T-cell (primary cell): ENCODE measurements at regions not wholly inside any gene's neighbourhood (a gene's known extent, or its start where the extent isn't known, plus 50 kb on each side); places are given as distances from the start of the nearest gene placed in this dataset.

Source experiments
- ATAC-seq, 4 experiments: fragments of 200-7000 bp in 3 of 4; fragments of 150-1000 bp in 1 of 4; cut with Tn5 transposase; replicated peaks in 1 of 4; 1 replicate in 3 of 4; 2 replicates in 1 of 4; pipeline ENCODE4 v1.10.0; 2021; ENCODE audit warnings: moderate library complexity in 3 of 4, mild to moderate bottlenecking in 2 of 4, moderate number of reproducible peaks in 1 of 4
- CTCF ChIA-PET, 2 donors: fragments of 300-600 bp; sonication (Branson Sonifier 250); formaldehyde crosslinking; loops; one replicate each; lab custom pipeline; 2022; ENCODE audit warnings: antibody characterized with exemption in 2 of 2; lab: Charles Lee
- POLR2A ChIA-PET, 2 donors: fragments of 300-600 bp; sonication (Branson Sonifier 250); formaldehyde crosslinking; loops; one replicate each; lab custom pipeline; 2022; ENCODE audit warnings: antibody characterized with exemption in 2 of 2; lab: Charles Lee
- DNase-seq, 35 experiments: peaks; one replicate each; pipeline versions ENCODE4 v3.0.0 to v3.0.0-alpha.2; 2013 to 2023
- H3K27ac ChIP-seq: one replicate; pipeline ENCODE4 v1.5.1; 2013; ENCODE audit warnings: low read length
- H3K27me3 ChIP-seq, 2 experiments: replicated peaks in 1 of 2; 1 replicate in 1 of 2; 2 replicates in 1 of 2; pipeline versions ENCODE4 v1.6.1 to v1.7.0; 2013; ENCODE audit warnings: low read length in 1 of 2, mixed read lengths in 1 of 2; ENCODE audit not compliant: control insufficient read depth in 2 of 2, insufficient read depth in 2 of 2; ENCODE audit errors: extremely low read depth in 1 of 2
- H3K36me3 ChIP-seq, 2 donors: 1 replicate in 1 of 2; 2 replicates in 1 of 2; pipeline versions ENCODE4 v1.6.1 to v1.7.0; 2013; ENCODE audit warnings: low read length in 1 of 2; ENCODE audit not compliant: control insufficient read depth in 2 of 2, insufficient read depth in 1 of 2; ENCODE audit errors: extremely low read depth in 1 of 2
- H3K4me1 ChIP-seq, 2 experiments: 1 replicate in 1 of 2; 2 replicates in 1 of 2; pipeline versions ENCODE4 v1.6.1 to v1.7.0; 2013; ENCODE audit warnings: low read length in 2 of 2, mixed read lengths in 1 of 2; ENCODE audit not compliant: insufficient read depth in 2 of 2, control insufficient read depth in 1 of 2; ENCODE audit errors: extremely low read depth in 1 of 2
- H3K4me3 ChIP-seq, 2 donors: 1 replicate in 1 of 2; 2 replicates in 1 of 2; pipeline versions ENCODE4 v1.5.1 to v1.7.0; 2013; ENCODE audit warnings: mild to moderate bottlenecking in 2 of 2, low read length in 1 of 2, moderate library complexity in 1 of 2; ENCODE audit not compliant: control insufficient read depth in 1 of 2; ENCODE audit errors: extremely low read depth in 1 of 2
- H3K9me3 ChIP-seq: 2 replicates; pipeline ENCODE4 v1.7.0; 2013
- H3K27ac Mint-ChIP-seq, 2 donors: one replicate each; pipeline ENCODE4 v1.8.0; 2020 to 2021; ENCODE audit warnings: mild to moderate bottlenecking in 2 of 2, mixed read lengths in 2 of 2
- H3K27me3 Mint-ChIP-seq, 2 donors: one replicate each; pipeline ENCODE4 v1.8.0; 2021 to 2022; ENCODE audit warnings: mixed read lengths in 2 of 2
- H3K36me3 Mint-ChIP-seq: one replicate; pipeline ENCODE4 v1.8.0; 2021; ENCODE audit warnings: mixed read lengths
- H3K4me1 Mint-ChIP-seq, 3 donors: one replicate each; pipeline ENCODE4 v1.8.0; 2020 to 2022; ENCODE audit warnings: mixed read lengths in 3 of 3, mild to moderate bottlenecking in 1 of 3
- H3K4me3 Mint-ChIP-seq, 3 donors: one replicate each; pipeline ENCODE4 v1.8.0; 2020 to 2022; ENCODE audit warnings: mild to moderate bottlenecking in 3 of 3, mixed read lengths in 3 of 3, moderate library complexity in 3 of 3
- H3K9me3 Mint-ChIP-seq, 3 donors: one replicate each; pipeline ENCODE4 v1.8.0; 2020 to 2022; ENCODE audit warnings: mixed read lengths in 3 of 3
- WGBS: methylation state at CpG from one replicate; pipeline ENCODE4 v1.1.5; 2013; ENCODE audit warnings: missing lambda C conversion rate; ENCODE audit not compliant: insufficient coverage; 5-methylcytosine and 5-hydroxymethylcytosine counted together

DNA sequence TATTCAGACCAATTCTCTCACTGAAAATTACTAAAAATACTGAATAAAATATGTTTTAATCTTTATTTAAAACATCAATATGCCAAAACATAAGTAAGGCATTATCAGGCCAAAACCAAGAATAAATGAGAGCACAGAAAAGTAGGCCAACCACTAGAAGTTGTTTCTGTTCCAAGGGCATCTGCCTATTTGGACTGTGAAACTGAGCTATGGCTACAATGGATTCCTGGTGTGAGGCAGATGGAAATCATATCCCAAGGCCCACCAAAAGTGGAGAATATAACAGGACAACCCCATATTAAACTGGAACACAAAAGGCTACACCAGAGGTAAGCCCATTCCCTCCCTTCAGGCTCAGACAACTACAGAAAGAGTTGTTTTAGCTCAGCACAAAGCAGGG, 302.8 kb upstream of the IL12A start:
- no peak for ATAC-seq
- Histone ChIP-seq H3K27ac (no peak overlapping the region), H3K27me3 (no peaks in the 10 kb centered on the region), H3K9me3 (no peaks in the 10 kb centered on the region), H3K4me1 (no peaks in the 10 kb centered on the region), H3K4me3 (no peak overlapping the region), H3K36me3 (no peaks in the 10 kb centered on the region)
- peaks cover 2 to 4% of the 10 kb centered on the region in 2 donors for H3K27me3 Mint-ChIP-seq
- H3K4me1 Mint-ChIP-seq: no peaks in the 10 kb centered on the region
- H3K4me3 Mint-ChIP-seq: no peak overlapping the region
- DNase-seq: no peak
- H3K27ac Mint-ChIP-seq: no peak overlapping the region
- H3K36me3 Mint-ChIP-seq: no peaks in the 10 kb centered on the region
- ChIA-PET CTCF (no interaction called here), POLR2A (no interaction called here)
- peaks cover 4 to 18% (median 5%) of the 10 kb centered on the region in 3 donors for H3K9me3 Mint-ChIP-seq

DNA sequence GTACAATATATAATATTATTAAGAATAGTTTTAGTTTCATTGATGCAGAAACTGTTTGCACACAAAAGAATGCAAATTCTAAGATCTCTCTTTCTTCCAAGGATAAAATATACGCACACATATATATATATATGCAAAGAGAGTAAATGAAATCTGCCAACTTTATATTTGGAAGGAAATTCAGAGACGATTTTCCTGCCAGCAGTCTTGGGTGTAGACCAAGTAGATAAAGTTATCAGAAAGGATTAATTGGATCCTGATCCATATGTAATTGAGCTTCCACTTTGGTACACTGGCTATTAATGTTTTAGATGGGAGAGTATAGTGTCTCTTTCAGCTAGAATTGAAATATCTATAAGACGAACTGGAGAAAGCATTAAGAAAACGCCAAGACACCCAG, 295.4 kb upstream of the IL12A start:
- no peak for ATAC-seq
- Histone ChIP-seq H3K27ac (no peak overlapping the region), H3K4me3 (no peak overlapping the region), H3K4me1 (no peaks in the 10 kb centered on the region), H3K9me3 (no peaks in the 10 kb centered on the region), H3K27me3 (no peaks in the 10 kb centered on the region), H3K36me3 (no peaks in the 10 kb centered on the region)
- CTCF ChIA-PET: interaction anchor here (0.5 to 0.7 kb wide), 2 partner anchors 411 to 1714 kb away, joined by 3 read pairs; no protein-coding TSS in a partner anchor
- DNase-seq: no peak
- peaks cover 0 to 5% of the 10 kb centered on the region in 2 donors for H3K27me3 Mint-ChIP-seq
- H3K4me3 Mint-ChIP-seq: no peak overlapping the region
- WGBS: no CpG with 5 or more reads among the region's 4 CpGs
- H3K4me1 Mint-ChIP-seq: no peaks in the 10 kb centered on the region
- peaks cover 5 to 16% (median 10%) of the 10 kb centered on the region in 3 donors for H3K9me3 Mint-ChIP-seq
- POLR2A ChIA-PET: no interaction called here
- H3K27ac Mint-ChIP-seq: no peak overlapping the region
- no peaks in the 10 kb centered on the region for H3K36me3 Mint-ChIP-seq

DNA sequence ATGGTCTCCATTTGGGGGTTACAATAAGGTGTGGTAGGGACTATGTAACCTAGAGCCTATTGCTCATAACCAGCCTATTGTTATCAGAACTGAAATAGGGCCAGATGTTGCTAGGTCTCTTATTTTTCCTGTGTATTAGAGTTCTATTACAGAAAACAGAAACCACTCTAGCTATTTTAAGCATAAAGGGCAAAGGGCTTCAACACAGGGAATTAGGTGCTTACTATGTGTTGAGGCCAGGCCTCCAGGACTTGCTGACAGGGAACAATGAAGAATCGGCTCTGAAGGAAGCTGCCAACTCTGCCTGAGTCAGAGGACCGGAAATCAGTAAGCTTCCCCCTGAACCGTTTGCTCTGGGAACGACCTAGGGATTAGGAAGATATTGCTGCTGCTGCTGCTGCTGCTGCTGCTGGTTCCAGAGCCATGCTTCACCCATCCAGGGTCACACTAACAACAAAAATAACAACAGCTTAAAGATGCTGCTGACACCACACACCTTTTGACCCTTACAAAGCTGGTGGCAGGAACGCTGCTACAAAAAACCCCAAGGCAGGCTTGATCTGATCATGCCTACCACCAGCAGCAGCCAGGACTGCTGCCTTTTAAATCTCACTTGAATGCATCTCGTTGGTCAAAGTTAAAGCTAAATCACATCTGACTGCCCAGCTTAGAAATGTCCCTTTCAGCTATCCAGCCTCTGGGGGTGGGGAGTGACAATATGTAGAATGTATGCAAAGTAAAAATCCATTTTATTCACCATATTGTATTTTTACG, 276.9 kb upstream of the IL12A start:
- H3K4me3 ChIP-seq: no peak overlapping the region
- H3K36me3 Mint-ChIP-seq: no peaks in the 10 kb centered on the region
- no peaks in the 10 kb centered on the region for H3K4me1 Mint-ChIP-seq
- H3K27ac ChIP-seq: no peak overlapping the region
- no peaks in the 10 kb centered on the region for H3K4me1 ChIP-seq
- 56% methylated on average over 3 of the region's 7 CpGs for WGBS
- ChIA-PET CTCF (no interaction called here), POLR2A (no interaction called here)
- ATAC-seq: no peak
- no peak overlapping the region for H3K4me3 Mint-ChIP-seq
- peaks cover 0 to 15% of the 10 kb centered on the region in 2 donors for H3K27me3 Mint-ChIP-seq
- no peaks in the 10 kb centered on the region for H3K36me3 ChIP-seq
- no peaks in the 10 kb centered on the region for H3K27me3 ChIP-seq
- DNase-seq: no peak
- peaks cover 3 to 10% (median 9%) of the 10 kb centered on the region in 3 donors for H3K9me3 Mint-ChIP-seq
- H3K9me3 ChIP-seq: no peaks in the 10 kb centered on the region
- H3K27ac Mint-ChIP-seq: no peak overlapping the region

DNA sequence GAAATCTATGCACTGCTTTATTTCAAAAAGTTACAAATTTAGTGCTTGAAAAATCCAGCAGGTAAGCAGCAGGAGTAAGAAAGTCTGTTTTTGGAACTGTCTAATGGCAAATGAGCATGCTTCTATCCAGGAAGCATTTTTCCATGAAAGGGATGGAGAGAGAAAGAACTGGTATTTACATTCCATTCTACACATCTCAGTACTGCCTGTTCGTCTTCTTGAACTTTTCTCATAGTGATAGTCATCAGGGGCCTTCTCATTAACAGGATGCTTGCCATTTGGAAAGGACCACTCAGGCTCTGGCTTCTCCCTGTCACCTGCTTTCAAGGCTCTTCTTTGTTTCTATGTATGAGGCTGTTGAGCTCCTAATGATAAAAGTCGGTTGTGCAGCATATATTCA, 267.3 kb upstream of the IL12A start:
- H3K27me3 ChIP-seq: no peaks in the 10 kb centered on the region
- POLR2A ChIA-PET: no interaction called here
- H3K4me3 Mint-ChIP-seq: no peak overlapping the region
- DNase-seq (no peak), ATAC-seq (no peak)
- H3K36me3 ChIP-seq: no peaks in the 10 kb centered on the region
- H3K4me1 ChIP-seq: no peaks in the 10 kb centered on the region
- peaks cover 2 to 8% (median 6%) of the 10 kb centered on the region in 3 donors for H3K9me3 Mint-ChIP-seq
- no peaks in the 10 kb centered on the region for H3K9me3 ChIP-seq
- H3K4me3 ChIP-seq: no peak overlapping the region
- no peaks in the 10 kb centered on the region for H3K36me3 Mint-ChIP-seq
- H3K27ac Mint-ChIP-seq: no peak overlapping the region
- WGBS: 60% methylated on average over 1 of the region's 2 CpGs
- no peaks in the 10 kb centered on the region for H3K4me1 Mint-ChIP-seq
- no peak overlapping the region for H3K27ac ChIP-seq
- CTCF ChIA-PET: no interaction called here
- peaks cover 0 to under 1% of the 10 kb centered on the region in 2 donors for H3K27me3 Mint-ChIP-seq

DNA sequence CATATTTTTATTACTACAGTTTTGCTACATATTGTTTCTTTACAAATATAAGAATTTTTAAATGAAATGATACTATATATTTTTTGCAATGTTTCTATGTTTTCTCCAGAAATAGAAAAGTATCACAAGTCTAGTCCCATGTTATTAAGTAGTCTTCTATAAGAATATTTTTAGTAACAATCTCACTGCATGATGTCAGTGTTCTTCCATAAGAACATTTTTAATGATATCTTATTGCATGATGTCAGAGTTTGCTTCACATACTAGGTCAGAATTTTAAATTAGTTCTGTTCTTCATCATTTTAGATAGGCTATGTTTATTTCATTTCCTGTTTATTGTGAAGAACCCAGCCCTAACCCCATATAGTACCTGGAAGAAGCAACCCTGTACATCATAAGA, 265.3 kb upstream of the IL12A start:
- POLR2A ChIA-PET: no interaction called here
- Histone ChIP-seq H3K9me3 (no peaks in the 10 kb centered on the region), H3K27ac (no peak overlapping the region), H3K36me3 (no peaks in the 10 kb centered on the region), H3K4me3 (no peak overlapping the region), H3K27me3 (no peaks in the 10 kb centered on the region), H3K4me1 (no peaks in the 10 kb centered on the region)
- Mint-ChIP-seq H3K27me3 (peaks cover 0 to 7% of the 10 kb centered on the region in 2 donors), H3K27ac (no peak overlapping the region), H3K36me3 (no peaks in the 10 kb centered on the region), H3K9me3 (peaks cover 2 to 8% (median 3%) of the 10 kb centered on the region in 3 donors), H3K4me3 (no peak overlapping the region), H3K4me1 (no peaks in the 10 kb centered on the region)
- CTCF ChIA-PET: no interaction called here
- DNase-seq: no peak
- ATAC-seq: no peak

DNA sequence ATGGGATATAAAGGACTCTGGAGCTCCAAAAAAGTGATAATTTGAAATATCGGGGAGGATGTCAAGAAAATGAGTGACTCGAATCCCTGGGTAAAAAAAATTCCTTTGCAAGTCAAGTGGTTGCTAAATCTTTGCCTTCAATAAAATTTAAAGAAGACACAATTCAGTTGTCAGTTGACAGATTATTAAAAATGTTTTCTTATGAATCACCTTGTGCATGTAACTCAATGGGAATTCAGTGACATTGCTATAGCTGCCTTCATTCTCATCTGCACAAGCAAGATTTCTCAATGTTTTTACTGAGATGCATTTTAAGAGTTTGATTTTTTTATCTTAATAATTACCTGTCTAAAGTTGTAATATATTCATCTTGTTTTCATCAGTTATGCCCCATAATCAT, 264.0 kb upstream of the IL12A start:
- WGBS: 90% methylated on average over 2 of the region's 2 CpGs
- ChIA-PET POLR2A (no interaction called here), CTCF (no interaction called here)
- Mint-ChIP-seq H3K27me3 (peaks cover 1 to 7% of the 10 kb centered on the region in 2 donors), H3K36me3 (no peaks in the 10 kb centered on the region), H3K4me3 (no peak overlapping the region), H3K27ac (no peak overlapping the region), H3K9me3 (peaks cover 0 to 8% (median 3%) of the 10 kb centered on the region in 3 donors), H3K4me1 (no peaks in the 10 kb centered on the region)
- ATAC-seq: no peak
- Histone ChIP-seq H3K27ac (no peak overlapping the region), H3K9me3 (no peaks in the 10 kb centered on the region), H3K4me1 (no peaks in the 10 kb centered on the region), H3K36me3 (no peaks in the 10 kb centered on the region), H3K4me3 (no peak overlapping the region), H3K27me3 (no peaks in the 10 kb centered on the region)
- DNase-seq: no peak
